ENCODE measurements at regions not wholly inside any gene's neighbourhood (a gene's known extent, or its start where the extent isn't known, plus 50 kb on each side); places are given as distances from the start of the nearest gene placed in this dataset.

GRCh38 chr4:151983854-151984253 is 223.0 kb upstream of the GATB start:
- ATAC-seq = no peak
- no peak for TF ChIP-seq CEBPB (IDR thresholded peaks at IDR 0.05; ENCODE audit: low read depth)
- Histone ChIP-seq H3K36me3 (ENCODE audit: control insufficient read depth in 1 of 2, insufficient read depth in 2 of 2, low read length in 2 of 2) (no peaks in the 10 kb centered on the region), H3K27ac (ENCODE audit: low read depth, low read length) (no peak overlapping the region), H3K79me2 (ENCODE audit: insufficient read depth, low read length) (no peaks in the 10 kb centered on the region), H3K9me3 (ENCODE audit: control insufficient read depth in 1 of 2, insufficient read depth in 1 of 2, low read depth in 1 of 2, low read length in 2 of 2) (no peaks in the 10 kb centered on the region), H3K9me2 (ENCODE audit: insufficient read depth) (no peaks in the 10 kb centered on the region), H4K20me1 (ENCODE audit: insufficient read depth) (no peaks in the 10 kb centered on the region), H2AFZ (ENCODE audit: low read depth, low read length, poor library complexity, severe bottlenecking) (no peak overlapping the region), H3K27me3 (ENCODE audit: insufficient read depth, low read length) (no peaks in the 10 kb centered on the region), H3K4me3 (replicated peaks in 1 of 2; ENCODE audit: low read depth in 1 of 2, low read length in 2 of 2) (no peak overlapping the region), H3K4me2 (ENCODE audit: low read length) (no peak overlapping the region), H3K9ac (ENCODE audit: low read length) (no peak overlapping the region), H3K4me1 (ENCODE audit: control insufficient read depth in 1 of 2, insufficient read depth in 2 of 2, low read length in 2 of 2) (no peaks in the 10 kb centered on the region)
- no TSS peak for BruUV-seq (replicated peaks)
- CTCF ChIA-PET = no interaction called here
- intact Hi-C loops (cut with micrococcal nuclease) = no loop called here
- POLR2A ChIA-PET = no interaction called here
- no peak for DNase-seq (ENCODE audit: low read depth, low spot score)
- RAD21 ChIA-PET (ENCODE audit: low non-redundant PET in 1 of 2, low total read pairs in 2 of 2, uncharacterized antibody in 2 of 2, unreplicated experiment in 2 of 2) = no interaction called here

GRCh38 chr4:151979819-151980218 is 219.0 kb upstream of the GATB start:
- ATAC-seq = no peak
- Histone ChIP-seq H3K4me3 (replicated peaks in 1 of 2; ENCODE audit: low read depth in 1 of 2, low read length in 2 of 2) (no peak overlapping the region), H3K9me3 (ENCODE audit: control insufficient read depth in 1 of 2, insufficient read depth in 1 of 2, low read depth in 1 of 2, low read length in 2 of 2) (peaks cover 7 to 8% of the 10 kb centered on the region in 2 experiments; a peak in 2 of 4 replicates), H3K79me2 (ENCODE audit: insufficient read depth, low read length) (no peaks in the 10 kb centered on the region), H4K20me1 (ENCODE audit: insufficient read depth) (no peaks in the 10 kb centered on the region), H2AFZ (ENCODE audit: low read depth, low read length, poor library complexity, severe bottlenecking) (no peak overlapping the region), H3K9ac (ENCODE audit: low read length) (no peak overlapping the region), H3K27ac (ENCODE audit: low read depth, low read length) (no peak overlapping the region), H3K9me2 (ENCODE audit: insufficient read depth) (no peaks in the 10 kb centered on the region), H3K36me3 (ENCODE audit: control insufficient read depth in 1 of 2, insufficient read depth in 2 of 2, low read length in 2 of 2) (no peaks in the 10 kb centered on the region), H3K4me2 (ENCODE audit: low read length) (no peak overlapping the region), H3K4me1 (ENCODE audit: control insufficient read depth in 1 of 2, insufficient read depth in 2 of 2, low read length in 2 of 2) (no peaks in the 10 kb centered on the region), H3K27me3 (ENCODE audit: insufficient read depth, low read length) (no peaks in the 10 kb centered on the region)
- DNase-seq (ENCODE audit: low read depth, low spot score) = no peak
- ChIA-PET POLR2A (no interaction called here), CTCF (no interaction called here), RAD21 (ENCODE audit: low non-redundant PET in 1 of 2, low total read pairs in 2 of 2, uncharacterized antibody in 2 of 2, unreplicated experiment in 2 of 2) (no interaction called here)
- TF ChIP-seq ZFX (IDR thresholded peaks at IDR 0.05) = no peak
- TF ChIP-seq EZH2 (IDR thresholded peaks at IDR 0.05) = no peak
- TF ChIP-seq CBX3 (IDR thresholded peaks at IDR 0.05; ENCODE audit: low read depth) = no peak
- TF ChIP-seq JUND (IDR thresholded peaks at IDR 0.05) = no peak
- no peak for TF ChIP-seq ZNF274 (IDR thresholded peaks at IDR 0.05; ENCODE audit: low read depth, low read length)
- TF ChIP-seq SRF (IDR thresholded peaks at IDR 0.05; ENCODE audit: low read depth) = no peak
- no peak for TF ChIP-seq EGR1 (IDR thresholded peaks at IDR 0.05; ENCODE audit: low read depth)
- TF ChIP-seq REST (IDR thresholded peaks at IDR 0.05; ENCODE audit: low read depth) = no peak
- TF ChIP-seq CEBPB (IDR thresholded peaks at IDR 0.05; ENCODE audit: low read depth) = no peak
- TF ChIP-seq FOSL1 (IDR thresholded peaks at IDR 0.05; ENCODE audit: low read depth) = no peak
- TF ChIP-seq TCF7L2 (IDR thresholded peaks at IDR 0.05; ENCODE audit: borderline replicate concordance, extremely low read depth, insufficient read depth, insufficient read length) = no peak
- TF ChIP-seq RAD21 (IDR thresholded peaks at IDR 0.05; ENCODE audit: low read depth) = no peak
- TF ChIP-seq YY1 (IDR thresholded peaks at IDR 0.05; ENCODE audit: extremely low read depth, insufficient replicate concordance, low read depth, low read length) = no peak
- TF ChIP-seq SIN3A (IDR thresholded peaks at IDR 0.05; ENCODE audit: low read depth) = no peak
- TF ChIP-seq EZH2phosphoT487 (IDR thresholded peaks at IDR 0.05; ENCODE audit: borderline replicate concordance) = no peak
- TF ChIP-seq CTCF (IDR thresholded peaks at IDR 0.05 in 2 of 3, conservative IDR thresholded peaks at IDR 0.05 in 1 of 3; ENCODE audit: borderline replicate concordance in 1 of 3, insufficient read depth in 1 of 3, low read depth in 2 of 3, low read length in 2 of 3) = no peak
- TF ChIP-seq POLR2A (IDR thresholded peaks at IDR 0.05; ENCODE audit: borderline replicate concordance, extremely low read depth, insufficient read depth, insufficient read length) = no peak
- no TSS peak for BruUV-seq (replicated peaks)
- intact Hi-C loops (cut with micrococcal nuclease) = no loop called here
